ENCODE measurements at regions not wholly inside any gene's neighbourhood (a gene's known extent, or its start where the extent isn't known, plus 50 kb on each side); places are given as distances from the start of the nearest gene placed in this dataset.
"Not testable (repeated sequence)": the region's sequence is repeated elsewhere in the genome, so short reads cannot be mapped to it uniquely, and the experiment has no call there.

DNA sequence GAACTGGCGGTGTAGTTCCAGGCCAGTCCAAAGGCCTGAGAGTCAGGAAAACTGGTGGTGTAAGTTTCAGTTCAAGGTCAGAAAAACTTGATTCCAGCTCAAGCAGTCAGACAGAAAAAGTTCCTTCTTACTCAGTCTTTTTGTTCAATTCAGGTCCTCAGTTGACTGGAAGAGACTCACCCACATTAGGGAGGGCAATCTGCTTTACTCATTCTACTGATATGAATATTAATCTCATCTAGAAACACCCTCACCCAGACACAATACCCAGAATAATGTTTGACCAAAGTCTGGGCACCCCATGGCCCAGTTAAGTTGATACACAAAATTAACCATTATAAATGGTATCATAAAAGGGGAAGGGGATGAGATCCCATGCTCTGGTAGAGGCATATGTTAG lies 50.1 kb upstream of the LTA4H start:
- DNase-seq (no peak), ATAC-seq (no peak)

DNA sequence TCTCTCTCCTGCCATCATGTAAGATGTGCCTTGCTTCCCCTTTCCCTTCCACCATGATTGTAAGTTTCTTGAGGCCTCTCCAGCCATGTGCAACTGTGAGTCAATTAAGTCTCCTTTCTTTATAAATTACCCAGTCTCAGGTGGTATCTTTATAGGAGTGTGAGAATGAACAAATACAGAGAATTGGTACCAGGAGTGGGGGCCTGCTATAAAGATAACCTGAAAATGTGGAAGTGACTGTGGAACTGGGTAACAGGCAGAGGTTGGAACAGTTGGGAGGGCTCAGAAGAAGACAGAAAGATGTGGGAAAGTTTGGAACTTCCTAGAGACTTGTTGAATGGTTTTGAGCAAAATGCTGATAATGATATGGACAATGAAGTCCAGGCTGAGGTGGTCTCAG lies 50.8 kb upstream of the LTA4H start:
- DNase-seq, ATAC-seq: not testable (repeated sequence)

DNA sequence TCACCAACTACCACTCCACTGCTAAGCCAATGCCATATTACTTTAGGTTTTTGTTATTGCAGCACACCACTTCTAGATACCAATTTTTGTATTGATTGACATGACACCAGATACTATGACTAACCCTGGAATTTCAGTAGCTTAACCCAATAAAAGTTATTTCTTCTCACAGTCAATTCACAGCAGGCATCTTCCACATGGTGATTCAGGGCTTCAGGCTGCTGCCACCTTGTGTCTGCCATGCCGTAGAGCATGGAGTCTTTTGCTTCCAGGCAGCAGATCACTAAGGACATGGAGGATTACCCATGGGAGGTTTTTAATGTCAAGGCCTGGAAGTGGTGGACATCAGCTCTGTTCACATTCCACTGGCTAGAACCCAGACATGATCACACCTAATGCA lies 56.4 kb upstream of the LTA4H start:
- ATAC-seq (no peak), DNase-seq (no peak)

DNA sequence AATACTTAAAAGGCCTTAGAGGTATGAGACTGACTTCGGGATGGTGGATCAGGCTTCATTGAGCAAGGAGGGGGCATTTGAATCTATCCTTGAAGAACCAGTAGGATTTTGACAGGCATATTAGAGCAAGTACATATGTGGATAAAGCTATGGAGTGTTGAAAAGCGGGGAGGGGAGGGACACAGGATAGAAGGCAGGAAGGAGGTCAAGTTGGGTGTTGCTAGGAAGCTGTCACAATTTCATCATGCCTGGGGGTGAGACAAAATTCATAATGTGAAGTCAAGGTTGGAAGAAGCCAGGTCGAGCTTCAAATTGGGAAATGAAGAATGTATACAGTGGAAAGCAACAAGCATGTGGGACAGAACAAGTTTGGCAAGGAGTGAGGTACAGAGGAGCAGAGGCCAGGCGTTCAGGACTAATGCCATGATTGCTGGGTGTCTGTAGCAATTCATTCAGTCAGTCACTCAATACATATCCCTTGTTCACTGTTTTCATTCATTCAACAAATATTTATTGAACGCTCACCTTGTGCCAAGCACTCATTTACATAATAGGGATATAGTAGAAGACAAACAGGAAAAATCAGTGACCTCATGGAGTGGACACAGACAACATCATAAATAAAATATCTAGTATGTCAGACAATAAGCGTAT lies 58.3 kb upstream of the LTA4H start:
- no peak for DNase-seq
- no peak for ATAC-seq

DNA sequence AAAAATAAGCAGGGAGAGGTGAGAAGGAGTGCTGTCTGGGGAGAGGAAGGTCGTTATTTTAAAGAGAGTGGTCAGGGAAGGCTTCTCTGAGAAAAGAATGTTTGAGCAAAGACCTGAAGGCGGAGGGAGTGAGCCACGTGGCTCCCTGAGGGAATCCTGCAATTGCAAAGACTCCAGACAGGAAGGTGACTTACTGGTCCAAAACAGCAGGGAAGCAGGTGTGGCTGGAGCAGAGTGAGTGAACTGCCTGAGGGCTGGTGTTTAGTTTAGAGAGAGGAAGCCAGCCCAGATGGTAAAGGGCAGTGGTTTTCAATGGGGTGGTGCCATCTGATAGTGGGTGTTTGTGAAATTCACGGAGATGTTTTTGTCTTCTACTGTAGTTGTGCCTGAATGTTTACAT lies 58.8 kb upstream of the LTA4H start:
- DNase-seq = no peak

DNA sequence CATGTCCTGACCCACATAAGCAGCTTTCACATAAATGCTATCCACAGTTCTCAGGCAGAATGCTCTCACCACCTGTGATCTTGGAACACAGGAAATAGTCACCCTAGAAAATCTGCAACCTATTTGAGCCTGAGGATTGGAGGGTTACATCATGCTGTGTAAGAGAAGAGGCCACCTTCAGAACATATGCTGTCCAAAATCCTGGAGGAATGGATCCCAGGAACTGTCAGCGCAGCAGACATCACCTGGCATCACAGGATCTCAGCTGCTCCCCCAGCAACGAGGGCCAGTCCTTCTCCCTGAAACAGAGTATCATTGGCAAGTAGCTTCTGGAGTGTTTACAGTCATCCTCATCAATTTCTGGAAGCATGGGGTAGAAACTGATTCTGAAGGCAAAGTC lies 63.2 kb upstream of the LTA4H start:
- no peak for DNase-seq
- no peak for ATAC-seq

More for the DNA sequence above, 58.8 kb upstream of the LTA4H start:
- ATAC-seq = peak; percentile 32

DNA sequence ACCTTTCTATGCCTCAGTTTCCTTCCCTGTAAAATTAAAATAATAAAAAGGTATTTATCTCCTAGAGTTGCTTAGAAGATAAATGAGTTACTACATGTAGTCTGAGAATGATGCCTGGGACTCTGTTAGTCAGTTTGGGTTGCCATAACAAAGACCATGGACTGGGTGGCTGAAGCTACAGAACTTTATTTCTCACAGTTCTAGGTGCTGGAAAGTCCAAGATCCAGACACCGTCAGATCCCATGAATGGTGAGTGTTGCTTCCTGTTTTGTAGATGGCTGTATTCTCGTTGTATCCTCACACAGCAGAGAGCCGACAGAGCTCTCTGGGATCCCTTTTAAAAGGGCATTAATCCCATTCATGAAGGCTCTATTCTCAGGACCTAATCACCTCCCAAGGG lies 64.0 kb upstream of the LTA4H start:
- no peak for DNase-seq
- ATAC-seq = no peak

DNA sequence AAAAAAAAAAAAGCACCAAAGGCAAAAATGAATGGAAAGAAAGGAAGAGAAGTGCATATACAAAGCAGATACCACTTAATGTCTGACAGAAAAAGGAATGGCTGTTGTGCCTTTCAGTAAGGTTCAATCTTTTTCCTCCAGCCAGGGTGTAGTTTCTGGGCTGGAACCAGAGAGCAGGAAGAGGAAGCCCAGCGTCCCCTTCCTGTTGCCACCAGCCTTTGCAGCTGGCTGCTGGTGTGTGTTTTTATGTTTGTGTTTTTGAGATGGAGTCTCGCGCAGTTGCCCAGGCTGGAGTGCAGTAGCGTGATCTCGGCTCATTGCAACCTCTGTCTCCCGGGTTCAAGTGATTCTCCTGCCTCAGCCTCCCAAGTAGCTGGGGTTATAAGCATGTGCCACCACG lies 64.6 kb upstream of the LTA4H start:
- DNase-seq = no peak
- ATAC-seq = no peak

DNA sequence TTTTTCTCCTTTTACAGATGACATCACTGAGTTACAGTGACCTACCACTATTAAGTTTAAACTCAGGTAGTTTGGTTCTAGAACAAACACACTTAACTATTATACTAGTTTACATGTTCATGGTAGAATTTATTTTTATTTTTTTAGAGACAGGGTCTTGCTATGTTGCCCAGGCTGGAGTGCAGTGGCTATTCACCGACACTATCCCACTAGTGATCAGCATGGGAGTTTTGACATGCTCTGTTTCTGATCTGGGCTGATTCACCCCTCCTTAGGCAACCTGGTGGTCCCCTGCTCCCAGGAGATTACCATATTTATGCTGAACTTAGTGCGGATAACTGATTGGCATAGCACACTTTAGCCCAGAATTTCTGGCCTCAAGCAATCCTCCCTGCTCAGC lies 66.4 kb upstream of the LTA4H start:
- DNase-seq (no peak), ATAC-seq (no peak)

DNA sequence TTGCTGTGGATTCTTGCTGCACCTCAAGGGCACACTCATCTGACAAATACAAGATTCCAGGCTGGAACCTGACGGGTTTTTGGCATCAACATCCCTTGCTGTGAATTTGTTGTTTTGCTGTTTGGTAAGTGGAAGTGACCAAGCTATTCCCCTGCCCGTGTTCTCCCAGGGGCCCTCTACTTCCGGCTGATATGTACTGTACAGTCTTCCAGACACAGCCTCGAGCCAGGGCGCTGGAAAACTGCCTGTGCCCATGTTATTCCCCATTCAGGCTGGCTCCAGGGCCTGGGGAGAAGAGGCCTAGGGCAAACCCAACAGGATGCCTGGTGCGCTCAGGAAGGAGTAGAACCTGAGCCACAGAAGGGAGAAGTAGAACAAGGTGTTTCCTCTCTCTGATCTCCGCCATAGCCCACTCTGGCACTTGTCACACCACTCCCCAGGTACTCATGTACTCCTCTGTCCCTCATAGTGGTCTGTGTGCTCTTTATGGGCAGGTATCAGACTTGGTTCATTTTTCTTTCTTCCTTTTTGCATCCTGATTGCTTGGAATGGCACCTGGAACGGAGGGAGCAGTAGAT lies 67.8 kb upstream of the LTA4H start:
- DNase-seq = no peak
- ATAC-seq = no peak

DNA sequence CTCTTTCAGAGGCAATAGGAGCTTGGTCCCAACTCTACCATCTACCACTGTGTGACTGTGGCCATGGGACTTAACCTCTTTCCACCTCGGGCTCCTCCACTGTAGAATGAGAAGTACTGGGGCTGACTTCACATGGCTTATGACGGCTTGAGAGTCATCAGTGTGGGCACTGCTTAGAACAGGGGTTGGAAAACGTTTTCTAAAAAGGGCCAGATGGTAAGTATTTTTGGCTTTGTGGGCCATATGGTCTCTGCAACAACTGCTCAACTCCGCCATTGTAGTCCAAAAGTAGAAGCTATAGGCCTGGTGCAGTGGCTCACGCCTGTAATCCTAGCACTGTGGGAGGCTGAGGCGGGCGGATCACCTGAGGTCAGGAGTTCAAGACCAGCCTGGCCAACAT lies 69.2 kb upstream of the LTA4H start:
- DNase-seq (no peak), ATAC-seq (no peak)

DNA sequence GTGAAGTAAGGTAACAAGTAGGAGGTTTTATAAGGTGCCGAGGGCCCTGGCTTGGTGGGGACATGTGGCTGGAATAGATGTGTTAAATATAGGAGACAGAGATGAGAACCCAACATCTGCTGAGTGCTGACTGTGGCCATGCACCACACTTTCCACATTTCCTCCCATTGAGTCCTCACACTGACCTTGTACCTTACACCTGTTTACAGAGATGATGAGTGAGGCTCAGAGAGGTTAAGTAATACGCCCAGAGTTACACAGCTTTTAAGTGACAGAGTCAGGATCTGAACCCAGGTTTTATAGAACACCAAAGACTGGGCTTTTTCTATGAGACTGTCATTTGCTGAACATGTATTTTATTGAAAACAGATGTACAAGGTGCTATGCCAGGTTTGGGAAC lies 70.8 kb upstream of the LTA4H start:
- no peak for DNase-seq
- no peak for ATAC-seq

DNA sequence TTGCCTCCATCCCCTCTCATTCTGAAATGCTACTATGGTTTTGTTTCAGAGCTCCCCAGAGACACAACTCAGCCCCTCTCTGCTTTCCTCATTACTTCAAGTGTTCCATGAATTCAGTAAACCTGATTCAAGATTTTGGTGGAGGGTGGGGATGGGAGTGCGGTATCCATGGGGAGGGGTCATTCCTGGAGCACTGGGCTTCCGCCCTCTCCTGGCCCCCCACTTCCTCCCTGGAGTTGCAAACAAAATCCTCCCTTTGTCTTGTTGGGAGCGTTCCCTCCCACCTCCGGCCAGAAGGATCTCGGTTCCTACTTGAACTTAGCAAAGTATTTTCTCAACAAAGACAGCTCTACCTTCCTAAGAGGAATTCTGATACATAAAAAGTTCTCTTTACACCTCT lies 71.8 kb upstream of the LTA4H start:
- ATAC-seq = no peak

DNA sequence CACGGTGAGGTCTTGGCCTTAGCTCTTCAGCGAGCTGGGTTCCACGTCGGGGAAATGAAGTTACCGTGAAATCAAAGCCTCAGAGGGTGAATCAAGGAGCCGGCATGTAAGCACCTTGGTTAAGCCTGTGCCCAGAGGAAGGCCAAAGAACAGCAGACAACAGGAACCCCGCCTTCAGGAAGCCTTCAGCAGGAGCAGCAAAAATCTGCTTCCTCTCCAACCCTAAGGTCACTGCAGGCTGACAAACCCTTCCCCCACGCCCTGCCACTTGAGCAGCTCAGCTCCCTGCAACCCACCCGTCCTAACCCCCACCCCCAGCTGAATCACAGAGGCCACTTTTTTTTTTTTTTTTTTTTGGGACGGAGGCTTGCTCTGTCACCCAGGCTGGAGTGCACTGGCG lies 72.9 kb upstream of the LTA4H start:
- ATAC-seq (peak; percentile 72), DNase-seq (peak; percentile 26)

More for the DNA sequence above, 71.8 kb upstream of the LTA4H start:
- no peak for DNase-seq

DNA sequence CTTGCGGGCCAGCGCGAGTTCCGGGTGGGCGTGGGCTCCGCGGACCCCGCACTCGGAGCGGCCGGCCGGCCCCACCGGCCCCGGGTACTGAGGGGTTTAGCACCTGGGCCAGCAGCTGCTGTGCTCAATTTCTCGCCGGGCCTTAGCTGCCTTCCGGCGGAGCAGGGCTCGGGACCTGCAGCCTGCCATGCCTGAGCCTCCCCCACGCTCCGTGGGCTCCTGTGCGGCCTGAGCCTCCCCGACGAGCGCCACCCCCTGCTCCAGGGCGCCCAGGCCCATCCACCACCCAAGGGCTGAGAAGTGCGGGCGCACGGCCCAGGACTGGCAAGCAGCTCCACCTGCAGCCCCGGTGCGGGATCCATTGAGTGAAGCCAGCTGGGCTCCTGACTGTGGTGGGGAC lies 73.6 kb upstream of the LTA4H start:
- not testable (repeated sequence) for DNase-seq, ATAC-seq

DNA sequence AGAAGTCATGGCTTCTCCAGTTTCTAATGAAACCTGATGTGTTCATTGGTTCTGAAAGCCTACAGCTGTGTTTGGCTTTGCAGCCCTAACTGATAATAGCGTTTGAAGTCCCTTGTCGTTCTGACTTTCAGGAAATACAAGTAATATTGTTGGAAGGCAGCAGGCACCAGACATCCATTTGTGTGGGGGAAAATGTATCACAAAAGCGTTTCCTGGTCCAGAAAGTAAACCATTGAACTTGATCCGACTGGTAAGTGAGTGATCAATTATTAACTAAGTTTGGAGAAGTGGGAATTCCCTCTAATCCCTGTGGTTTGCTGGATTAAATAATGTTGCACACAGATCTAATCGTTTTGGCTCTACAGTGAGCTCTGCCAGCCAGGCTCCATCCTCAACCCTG lies 77.3 kb upstream of the LTA4H start:
- ATAC-seq (no peak), DNase-seq (no peak)

DNA sequence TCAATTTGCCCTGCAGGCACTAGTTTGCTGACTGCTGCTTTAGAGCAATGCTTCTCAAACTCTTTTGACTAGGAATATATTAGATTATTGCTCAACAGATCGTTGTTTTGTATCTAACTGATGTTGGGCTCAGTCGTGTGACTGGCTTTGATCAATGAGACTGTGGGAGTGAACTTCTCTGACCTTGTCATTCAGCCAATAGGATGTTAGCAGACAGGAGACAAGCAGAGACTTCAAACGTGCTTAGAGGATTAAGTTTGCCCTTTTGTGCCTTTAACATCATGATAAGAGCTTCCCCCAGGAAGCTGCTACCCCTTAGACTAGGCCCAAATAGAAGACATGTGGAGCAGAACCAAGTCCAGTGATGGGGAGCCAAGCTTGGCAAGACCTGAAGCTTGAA lies 76.7 kb upstream of the ELK3 start:
- no peak for ATAC-seq
- DNase-seq = no peak

DNA sequence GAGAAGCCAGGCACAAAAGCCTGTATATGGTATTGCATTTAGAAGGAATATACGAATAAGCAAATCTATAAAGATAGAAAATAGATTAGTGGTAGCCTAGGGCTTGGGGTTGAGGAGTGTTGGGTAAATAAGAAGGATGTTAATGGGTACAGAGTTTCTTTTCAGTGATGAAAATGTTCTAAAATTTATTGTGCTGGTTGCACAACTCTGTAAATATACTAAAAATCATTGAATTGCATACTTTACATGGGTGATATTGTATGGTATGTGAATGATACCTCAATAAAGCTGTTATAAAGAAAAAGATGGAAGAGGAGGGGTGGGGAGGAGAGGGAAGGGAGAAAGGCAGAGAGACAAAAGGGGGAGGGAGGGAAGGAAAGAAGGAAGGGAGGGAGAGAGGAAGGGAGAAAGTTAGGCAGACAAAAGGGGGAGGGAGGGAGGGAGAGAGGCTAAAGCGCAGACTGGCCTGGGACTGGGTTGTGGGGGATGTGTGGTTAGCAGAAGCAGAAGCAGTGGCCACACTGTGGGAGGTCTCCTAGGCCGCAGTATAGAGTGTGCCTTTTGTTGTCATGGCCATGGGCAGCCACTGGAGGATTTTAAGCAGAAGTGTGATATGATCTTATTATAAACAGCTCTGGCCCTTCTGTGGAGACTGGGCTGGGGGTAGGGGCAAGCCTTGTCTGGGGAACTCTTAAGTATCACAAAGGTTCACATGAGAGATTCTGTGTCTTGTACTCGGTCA lies 73.6 kb upstream of the ELK3 start:
- ATAC-seq (peak; percentile 70), DNase-seq (peak; percentile 16)

DNA sequence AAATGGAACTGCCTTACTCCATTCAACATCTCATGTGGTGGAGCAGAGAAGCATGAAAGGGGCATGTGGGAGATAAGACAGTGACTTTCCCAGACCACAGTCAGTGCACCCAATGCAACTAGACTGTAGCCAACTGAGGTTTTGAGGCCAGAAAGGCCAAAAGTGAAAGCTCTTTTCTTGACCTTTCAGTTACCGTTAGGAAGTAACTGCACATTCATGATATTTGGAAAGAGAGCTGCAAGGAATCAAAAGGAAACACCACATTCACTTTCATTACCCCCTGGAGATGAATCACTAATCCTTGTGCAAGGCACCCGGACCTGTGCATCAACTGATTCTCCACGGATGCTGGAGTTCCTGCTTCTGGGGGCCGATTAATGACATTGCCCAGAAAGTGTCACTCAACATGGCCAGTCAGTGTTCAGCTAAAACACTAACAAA lies 72.9 kb upstream of the ELK3 start:
- ATAC-seq = peak; percentile 84

DNA sequence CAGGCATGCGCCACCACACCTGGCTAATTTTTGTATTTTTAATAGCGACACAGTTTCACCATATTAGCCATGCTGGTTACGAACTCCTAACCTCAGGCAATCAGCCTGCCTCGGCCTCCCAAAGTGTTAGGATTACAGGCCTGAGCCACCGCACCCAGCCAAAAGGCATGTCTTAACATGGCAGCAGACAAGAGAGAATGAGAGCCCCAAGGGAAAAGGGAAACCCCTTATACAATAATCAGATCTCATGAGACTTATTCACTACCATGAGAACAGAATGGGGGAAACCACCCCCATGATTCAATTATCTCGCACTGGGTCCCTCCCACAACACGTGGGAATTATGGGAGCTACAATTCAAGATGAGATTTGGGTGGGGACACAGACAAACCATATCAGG lies 65.9 kb upstream of the ELK3 start:
- DNase-seq, ATAC-seq: not testable (repeated sequence)

More for the DNA sequence above, 72.9 kb upstream of the ELK3 start:
- DNase-seq = no peak

DNA sequence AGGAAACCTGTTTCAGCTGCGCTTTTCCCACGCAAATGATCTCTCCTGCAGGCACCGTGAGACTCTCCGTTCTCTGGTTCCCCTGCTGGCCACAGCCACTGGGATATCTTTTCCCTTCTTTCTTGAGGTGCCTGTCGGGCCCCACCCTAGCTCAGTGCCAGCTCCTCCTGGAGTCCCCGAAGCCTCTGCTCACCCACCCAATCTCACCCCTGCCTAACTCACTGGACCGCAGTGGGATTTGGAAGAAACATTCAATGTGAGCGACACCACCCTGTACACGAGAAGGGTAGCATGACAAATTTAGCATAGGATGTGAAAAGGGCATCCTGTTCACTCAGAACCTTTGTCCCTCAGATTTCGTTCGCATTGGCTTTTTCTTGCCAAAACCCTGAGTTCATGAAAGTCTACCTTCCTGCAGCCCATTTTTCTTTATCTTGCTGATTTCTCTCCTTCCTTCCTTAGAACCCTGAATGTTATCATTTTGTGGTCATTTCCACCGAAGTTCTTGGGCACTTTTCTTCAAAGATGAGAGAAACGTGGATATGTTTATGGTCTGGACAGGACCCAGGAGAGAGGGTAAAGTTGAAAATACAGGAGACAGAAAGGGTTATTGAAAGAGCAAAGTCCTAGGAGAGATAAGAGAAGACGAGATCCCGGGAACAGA lies 63.6 kb upstream of the ELK3 start:
- no peak for ATAC-seq
- DNase-seq = no peak

DNA sequence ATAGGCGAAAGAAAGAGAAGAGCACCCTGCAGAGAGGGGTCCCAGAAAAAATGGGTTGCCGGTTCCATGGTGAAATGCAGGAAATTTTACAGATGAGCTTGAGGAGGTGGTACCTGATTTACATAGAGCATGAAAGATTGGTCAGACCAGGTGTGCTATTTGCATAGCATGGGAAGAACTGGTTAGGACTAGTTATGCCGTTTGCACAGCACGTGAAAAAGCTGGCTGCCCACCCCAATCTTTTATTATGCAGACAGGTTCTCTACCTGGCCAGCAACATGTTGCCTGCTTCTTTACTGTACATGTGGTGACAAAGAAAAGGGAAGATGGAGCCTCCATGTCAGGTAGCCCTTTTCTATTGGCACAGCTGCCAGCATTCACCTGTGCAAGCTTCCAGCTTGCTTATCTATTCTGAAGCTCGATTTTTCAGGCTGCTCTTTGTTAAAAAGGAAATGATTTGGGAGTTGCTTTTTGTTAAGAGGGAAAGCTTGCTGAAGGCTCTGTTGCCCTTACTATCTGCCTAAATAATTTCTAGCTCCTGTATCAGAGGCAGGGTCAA lies 62.9 kb upstream of the ELK3 start:
- DNase-seq (no peak), ATAC-seq (no peak)

DNA sequence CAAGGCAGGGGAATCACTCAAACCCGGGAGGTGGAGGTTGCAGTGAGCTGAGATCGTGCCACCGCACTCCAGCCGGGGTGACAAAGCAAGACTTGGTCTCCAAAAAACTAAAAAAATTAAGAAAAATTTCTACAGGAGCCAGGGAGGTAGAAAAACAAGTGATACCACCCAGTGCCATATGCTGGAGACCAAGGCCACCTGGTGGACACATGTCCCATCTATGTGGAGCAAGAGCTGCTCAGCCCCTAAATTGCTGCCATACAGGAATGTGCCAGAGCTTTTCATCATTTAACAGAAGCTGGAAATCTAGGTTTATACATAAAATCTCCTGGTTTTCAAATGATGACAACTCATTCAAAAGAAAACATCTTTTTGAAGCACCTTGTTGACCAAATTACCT lies 61.4 kb upstream of the ELK3 start:
- DNase-seq (peak; percentile 18), ATAC-seq (no peak)
